ENCODE measurements at regions not wholly inside any gene's neighbourhood (a gene's known extent, or its start where the extent isn't known, plus 50 kb on each side); places are given as distances from the start of the nearest gene placed in this dataset.

- TF ChIP-seq CHD4 (IDR thresholded peaks at IDR 0.05; ENCODE audit: borderline replicate concordance): no peak
- TF ChIP-seq REST (IDR thresholded peaks at IDR 0.05): no peak
- TF ChIP-seq ESRRA (IDR thresholded peaks at IDR 0.05; ENCODE audit: borderline replicate concordance, low read length): no peak
- TF ChIP-seq FOSB (CRISPR knock-in tag; IDR thresholded peaks at IDR 0.05): no peak
- H3K4me1 ChIP-seq: no peaks in the 10 kb centered on the region
- ChIA-PET CTCF (interaction anchor here (1.6 kb wide), 1 partner anchor 42 kb away, joined by 4 read pairs; no protein-coding TSS in a partner anchor), POLR2A (no interaction called here)
- no peaks in the 10 kb centered on the region for H3K9me3 ChIP-seq
- no peak for FAIRE-seq
- H3K27ac ChIP-seq: no peak overlapping the region
- WGBS (ENCODE audit: missing lambda C conversion rate): 53% methylated on average over 2 of the region's 2 CpGs
- no peak for ATAC-seq
- H3K4me2 ChIP-seq: no peak overlapping the region
- no peak overlapping the region for H3K4me3 ChIP-seq
- DNase-seq (ENCODE audit: low read depth in 1 of 2, low spot score in 1 of 2): no peak
Observed at GRCh38 chr5:118775790-118776499, 212.4 kb downstream of the DTWD2 start.

GRCh38 chr5:118768607-118769175, 219.7 kb downstream of the DTWD2 start:
- Histone ChIP-seq H3K27ac (no peak overlapping the region), H3K4me1 (no peaks in the 10 kb centered on the region), H3K9me3 (no peaks in the 10 kb centered on the region), H3K4me2 (no peak overlapping the region), H3K4me3 (no peak overlapping the region)
- POLR2A ChIA-PET: no interaction called here
- no peak for ATAC-seq
- TF ChIP-seq HOXB13 (CRISPR knock-in tag; IDR thresholded peaks at IDR 0.05; ENCODE audit: low read depth): no peak
- TF ChIP-seq HEYL (CRISPR knock-in tag; IDR thresholded peaks at IDR 0.05): no peak
- no peak for TF ChIP-seq POLR2A (IDR thresholded peaks at IDR 0.05; ENCODE audit: low read length)
- no peak for TF ChIP-seq JUN (IDR thresholded peaks at IDR 0.05)
- TF ChIP-seq HOXB5 (CRISPR knock-in tag; IDR thresholded peaks at IDR 0.05): no peak
- TF ChIP-seq ESRRA (IDR thresholded peaks at IDR 0.05; ENCODE audit: borderline replicate concordance, low read length): no peak
- no peak for TF ChIP-seq RFX5 (IDR thresholded peaks at IDR 0.05)
- no peak for TF ChIP-seq ZSCAN20 (CRISPR knock-in tag; IDR thresholded peaks at IDR 0.05)
- no peak for TF ChIP-seq POLR2AphosphoS2 (conservative IDR thresholded peaks at IDR 0.05; ENCODE audit: low read length)
- TF ChIP-seq CEBPB (IDR thresholded peaks at IDR 0.05): no peak
- TF ChIP-seq EHMT2 (IDR thresholded peaks at IDR 0.05; ENCODE audit: low read depth): no peak
- TF ChIP-seq KDM5A (IDR thresholded peaks at IDR 0.05): no peak
- no peak for TF ChIP-seq HMGXB4 (CRISPR knock-in tag; IDR thresholded peaks at IDR 0.05; ENCODE audit: borderline replicate concordance)
- DNase-seq (ENCODE audit: low read depth in 1 of 2, low spot score in 1 of 2): no peak
- CTCF ChIA-PET: no interaction called here
- WGBS (ENCODE audit: missing lambda C conversion rate): 0% methylated on average over 1 of the region's 1 CpG
- no peak for FAIRE-seq

DNA sequence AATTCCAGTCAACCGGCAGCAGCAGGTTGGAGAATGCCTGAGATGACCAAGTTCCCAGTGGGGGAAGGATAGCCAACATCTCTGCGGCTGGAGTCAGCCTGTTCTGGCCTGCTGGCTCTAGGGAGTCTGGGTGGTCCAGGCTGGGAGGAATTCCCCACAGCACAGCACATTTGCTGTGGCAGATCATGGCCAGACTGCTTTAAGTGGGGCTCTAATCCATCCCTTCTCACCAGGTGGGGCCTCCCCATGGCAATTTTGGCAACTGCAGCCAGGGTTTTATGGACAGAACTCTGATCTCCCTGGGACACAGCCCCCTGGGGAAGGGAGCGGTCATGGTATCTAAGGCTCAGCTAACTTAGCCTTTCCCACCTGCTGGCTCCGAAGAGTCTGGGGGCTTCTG, 226.1 kb downstream of the DTWD2 start:
- Histone ChIP-seq H3K4me2 (no peak overlapping the region), H3K4me1 (no peaks in the 10 kb centered on the region), H3K4me3 (no peak overlapping the region), H3K9me3 (no peaks in the 10 kb centered on the region), H3K27ac (no peak overlapping the region)
- POLR2A ChIA-PET: no interaction called here
- 40% methylated on average over 2 of the region's 4 CpGs for WGBS (ENCODE audit: missing lambda C conversion rate)
- CTCF ChIA-PET: no interaction called here
- ATAC-seq: no peak
- no peak for DNase-seq (ENCODE audit: low read depth in 1 of 2, low spot score in 1 of 2)
- no peak for FAIRE-seq
- no peak for TF ChIP-seq FOSL2 (IDR thresholded peaks at IDR 0.05)
- no peak for TF ChIP-seq FOSL2 (CRISPR knock-in tag; IDR thresholded peaks at IDR 0.05)
- no peak for TF ChIP-seq CTCF (IDR thresholded peaks at IDR 0.05)
- no peak for TF ChIP-seq GATA3 (IDR thresholded peaks at IDR 0.05; ENCODE audit: borderline replicate concordance)
- no peak for TF ChIP-seq FOXS1 (CRISPR knock-in tag; IDR thresholded peaks at IDR 0.05)
- no peak for TF ChIP-seq SMC3 (IDR thresholded peaks at IDR 0.05)
- no peak for TF ChIP-seq JUNB (IDR thresholded peaks at IDR 0.05)
- no peak for TF ChIP-seq EHF (CRISPR knock-in tag; IDR thresholded peaks at IDR 0.05)
- no peak for TF ChIP-seq TP53 (CRISPR knock-in tag; IDR thresholded peaks at IDR 0.05)
- TF ChIP-seq KDM1A (IDR thresholded peaks at IDR 0.05; ENCODE audit: low read depth): no peak
- no peak for TF ChIP-seq HDAC2 (IDR thresholded peaks at IDR 0.05)
- no peak for TF ChIP-seq EHMT2 (IDR thresholded peaks at IDR 0.05; ENCODE audit: low read depth)
- TF ChIP-seq ZSCAN20 (CRISPR knock-in tag; IDR thresholded peaks at IDR 0.05): no peak
- no peak for TF ChIP-seq MYC (IDR thresholded peaks at IDR 0.05; ENCODE audit: borderline replicate concordance, low read length)
- TF ChIP-seq PHF8 (IDR thresholded peaks at IDR 0.05; ENCODE audit: borderline replicate concordance, low read depth): no peak
- TF ChIP-seq ZC3H11A (IDR thresholded peaks at IDR 0.05): no peak
